ENCODE measurements at regions not wholly inside any gene's neighbourhood (a gene's known extent, or its start where the extent isn't known, plus 50 kb on each side); places are given as distances from the start of the nearest gene placed in this dataset.
A peak's percentile ranks its signal among the peaks of the same experiment; 100 is the strongest.

DNA sequence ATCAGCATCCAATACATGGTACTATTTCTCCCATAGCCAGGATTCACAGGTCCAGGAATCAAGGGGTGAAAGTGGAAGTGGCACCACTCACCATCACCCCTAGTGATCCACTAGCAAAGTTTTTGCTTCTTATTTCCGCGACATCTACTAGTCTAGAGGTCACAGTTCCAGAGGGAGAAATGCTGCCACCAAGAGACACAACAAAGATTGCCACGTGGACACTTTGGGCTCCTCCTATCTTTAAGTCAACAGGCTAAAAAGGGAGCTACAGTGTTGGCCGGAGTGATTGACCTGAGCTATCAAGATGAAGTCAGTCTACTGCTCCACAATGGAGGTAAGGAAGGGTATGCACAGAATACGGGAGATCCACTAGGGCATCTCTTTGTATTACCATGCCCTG is 178.2 kb downstream of the AKR1D1 start:
- Histone ChIP-seq H3K79me2 (ENCODE audit: insufficient read depth, low read length) (no peaks in the 10 kb centered on the region), H3K4me1 (ENCODE audit: insufficient read depth, low read length) (peaks cover 6% of the 10 kb centered on the region), H3K27me3 (ENCODE audit: insufficient read depth, low read length) (no peaks in the 10 kb centered on the region), H3K4me3 (ENCODE audit: insufficient read depth, low read depth, low read length) (no peak overlapping the region), H3K4me2 (ENCODE audit: low read length) (no peak overlapping the region), H4K20me1 (ENCODE audit: insufficient read depth, low read length) (no peaks in the 10 kb centered on the region), H3K9me3 (ENCODE audit: insufficient read depth, low read depth, low read length) (no peaks in the 10 kb centered on the region), H3K36me3 (ENCODE audit: insufficient read depth, low read length) (no peaks in the 10 kb centered on the region), H3K27ac (ENCODE audit: low read depth, low read length) (no peak overlapping the region), H3K9ac (ENCODE audit: low read length) (no peak overlapping the region), H2AFZ (ENCODE audit: low read depth, low read length) (no peak overlapping the region)
- no peak overlapping the region for H3K27ac Mint-ChIP-seq (ENCODE audit: unreplicated experiment)
- DNase-seq (ENCODE audit: low read depth) (no peak), FAIRE-seq (no peak)
- no peaks in the 10 kb centered on the region for H3K27me3 Mint-ChIP-seq (ENCODE audit: low read depth, unreplicated experiment)
- H3K4me1 Mint-ChIP-seq (ENCODE audit: low read depth, unreplicated experiment), result peaks cover 15% of the 10 kb centered on the region
- no peak for TF ChIP-seq EZH2 (IDR thresholded peaks at IDR 0.05; ENCODE audit: insufficient read depth, low read length)
- TF ChIP-seq, protein P1, sequence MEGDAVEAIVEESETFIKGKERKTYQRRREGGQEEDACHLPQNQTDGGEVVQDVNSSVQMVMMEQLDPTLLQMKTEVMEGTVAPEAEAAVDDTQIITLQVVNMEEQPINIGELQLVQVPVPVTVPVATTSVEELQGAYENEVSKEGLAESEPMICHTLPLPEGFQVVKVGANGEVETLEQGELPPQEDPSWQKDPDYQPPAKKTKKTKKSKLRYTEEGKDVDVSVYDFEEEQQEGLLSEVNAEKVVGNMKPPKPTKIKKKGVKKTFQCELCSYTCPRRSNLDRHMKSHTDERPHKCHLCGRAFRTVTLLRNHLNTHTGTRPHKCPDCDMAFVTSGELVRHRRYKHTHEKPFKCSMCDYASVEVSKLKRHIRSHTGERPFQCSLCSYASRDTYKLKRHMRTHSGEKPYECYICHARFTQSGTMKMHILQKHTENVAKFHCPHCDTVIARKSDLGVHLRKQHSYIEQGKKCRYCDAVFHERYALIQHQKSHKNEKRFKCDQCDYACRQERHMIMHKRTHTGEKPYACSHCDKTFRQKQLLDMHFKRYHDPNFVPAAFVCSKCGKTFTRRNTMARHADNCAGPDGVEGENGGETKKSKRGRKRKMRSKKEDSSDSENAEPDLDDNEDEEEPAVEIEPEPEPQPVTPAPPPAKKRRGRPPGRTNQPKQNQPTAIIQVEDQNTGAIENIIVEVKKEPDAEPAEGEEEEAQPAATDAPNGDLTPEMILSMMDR (IDR thresholded peaks at IDR 0.05; ENCODE audit: insufficient read depth, low read depth, low read length), result no peak
- H3K9me3 Mint-ChIP-seq (ENCODE audit: unreplicated experiment), result peaks cover 7% of the 10 kb centered on the region
- no peak overlapping the region for H3K4me3 Mint-ChIP-seq (ENCODE audit: unreplicated experiment)
- peaks cover 2% of the 10 kb centered on the region for H3K36me3 Mint-ChIP-seq (ENCODE audit: low read depth, unreplicated experiment)

DNA sequence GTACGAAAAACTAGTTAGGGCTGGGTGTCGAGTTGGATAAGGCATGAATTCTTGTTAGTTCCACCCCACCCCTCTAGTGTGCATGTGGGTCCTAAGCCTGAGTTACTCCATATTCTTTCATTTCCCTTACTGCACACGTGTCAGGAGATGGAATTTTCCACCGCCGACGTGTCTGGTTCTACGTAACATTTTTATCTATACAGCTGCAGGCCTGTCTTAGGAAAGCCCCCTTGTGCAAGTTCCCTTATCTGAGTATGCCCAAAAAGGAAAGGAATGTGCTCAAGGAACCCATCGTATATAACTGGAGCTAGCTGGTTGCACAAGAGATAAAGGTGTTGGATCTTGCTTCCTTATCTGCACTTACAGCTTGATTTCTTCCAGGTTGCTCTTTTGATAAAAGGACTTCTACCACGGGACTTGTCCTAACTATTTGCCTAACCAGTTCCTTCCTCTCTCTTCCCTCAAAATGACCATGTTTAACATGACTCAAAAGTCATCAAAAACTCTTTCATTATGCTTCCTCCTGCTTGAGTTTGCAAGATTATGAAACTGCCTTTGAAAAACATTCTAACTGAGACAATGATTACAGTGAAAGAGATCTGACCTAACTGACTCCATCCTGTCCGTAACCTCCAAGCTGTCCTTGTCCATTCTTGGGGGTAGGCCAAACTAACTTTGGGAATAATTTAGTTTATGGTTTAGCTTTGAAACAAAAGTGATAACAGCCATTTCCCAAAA is 181.4 kb downstream of the AKR1D1 start:
- H4K20me1 ChIP-seq (ENCODE audit: insufficient read depth, low read length), result no peaks in the 10 kb centered on the region
- no peak overlapping the region for H3K4me3 Mint-ChIP-seq (ENCODE audit: unreplicated experiment)
- DNase-seq (ENCODE audit: low read depth) (peak; percentile 70), FAIRE-seq (no peak)
- H3K27ac Mint-ChIP-seq (ENCODE audit: unreplicated experiment), result peak overlapping the region; percentile 38
- no peaks in the 10 kb centered on the region for H3K27me3 ChIP-seq (ENCODE audit: insufficient read depth, low read length)
- H2AFZ ChIP-seq (ENCODE audit: low read depth, low read length), result no peak overlapping the region
- peak overlapping the region; percentile 15 for H3K9ac ChIP-seq (ENCODE audit: low read length)
- no peaks in the 10 kb centered on the region for H3K79me2 ChIP-seq (ENCODE audit: insufficient read depth, low read length)
- peaks cover 4% of the 10 kb centered on the region for H3K36me3 Mint-ChIP-seq (ENCODE audit: low read depth, unreplicated experiment)
- peaks cover 7% of the 10 kb centered on the region for H3K9me3 Mint-ChIP-seq (ENCODE audit: unreplicated experiment)
- peak overlapping the region; percentile 6 for H3K4me2 ChIP-seq (ENCODE audit: low read length)
- H3K36me3 ChIP-seq (ENCODE audit: insufficient read depth, low read length), result no peaks in the 10 kb centered on the region
- H3K4me1 Mint-ChIP-seq (ENCODE audit: low read depth, unreplicated experiment), result peaks cover 19% of the 10 kb centered on the region
- no peak overlapping the region for H3K4me3 ChIP-seq (ENCODE audit: insufficient read depth, low read depth, low read length)
- H3K27me3 Mint-ChIP-seq (ENCODE audit: low read depth, unreplicated experiment), result no peaks in the 10 kb centered on the region
- peaks cover 6% of the 10 kb centered on the region for H3K4me1 ChIP-seq (ENCODE audit: insufficient read depth, low read length)
- peak overlapping the region; percentile 29 for H3K27ac ChIP-seq (ENCODE audit: low read depth, low read length)
- TF ChIP-seq, protein P1 (IDR thresholded peaks at IDR 0.05; ENCODE audit: insufficient read depth, low read depth, low read length), result no peak
- no peak for TF ChIP-seq EZH2 (IDR thresholded peaks at IDR 0.05; ENCODE audit: insufficient read depth, low read length)
- H3K9me3 ChIP-seq (ENCODE audit: insufficient read depth, low read depth, low read length), result no peaks in the 10 kb centered on the region

DNA sequence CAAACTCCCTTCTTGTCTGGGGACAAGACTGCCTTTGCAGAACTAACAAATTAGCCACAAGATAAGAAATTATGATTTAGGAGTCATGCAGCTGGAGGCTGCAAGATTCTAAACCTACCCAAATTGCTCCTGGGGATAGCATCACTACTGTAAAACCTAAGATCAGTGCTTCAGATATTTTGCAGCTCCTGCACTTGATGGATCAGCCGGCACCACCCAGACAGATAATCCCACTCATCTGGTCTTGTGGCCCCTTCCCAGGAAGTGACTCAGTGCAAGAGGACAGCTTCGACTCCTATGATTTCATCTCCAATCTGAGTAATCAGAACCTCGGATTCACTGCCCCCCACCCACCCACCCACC is 181.9 kb downstream of the AKR1D1 start:
- Histone ChIP-seq H3K27me3 (ENCODE audit: insufficient read depth, low read length) (no peaks in the 10 kb centered on the region), H3K27ac (ENCODE audit: low read depth, low read length) (peak overlapping the region; percentile 6), H3K36me3 (ENCODE audit: insufficient read depth, low read length) (no peaks in the 10 kb centered on the region), H3K9ac (ENCODE audit: low read length) (peak overlapping the region; percentile 15), H3K79me2 (ENCODE audit: insufficient read depth, low read length) (no peaks in the 10 kb centered on the region), H3K4me2 (ENCODE audit: low read length) (peak overlapping the region; percentile 6), H3K4me1 (ENCODE audit: insufficient read depth, low read length) (peaks cover 6% of the 10 kb centered on the region), H2AFZ (ENCODE audit: low read depth, low read length) (no peak overlapping the region), H4K20me1 (ENCODE audit: insufficient read depth, low read length) (no peaks in the 10 kb centered on the region), H3K4me3 (ENCODE audit: insufficient read depth, low read depth, low read length) (no peak overlapping the region), H3K9me3 (ENCODE audit: insufficient read depth, low read depth, low read length) (no peaks in the 10 kb centered on the region)
- H3K27ac Mint-ChIP-seq (ENCODE audit: unreplicated experiment), result peak overlapping the region; percentile 20
- peaks cover 19% of the 10 kb centered on the region for H3K4me1 Mint-ChIP-seq (ENCODE audit: low read depth, unreplicated experiment)
- FAIRE-seq (no peak), DNase-seq (ENCODE audit: low read depth) (peak; percentile 53)
- H3K9me3 Mint-ChIP-seq (ENCODE audit: unreplicated experiment), result peaks cover 7% of the 10 kb centered on the region
- TF ChIP-seq, protein P1 (IDR thresholded peaks at IDR 0.05; ENCODE audit: insufficient read depth, low read depth, low read length), result no peak
- no peak for TF ChIP-seq EZH2 (IDR thresholded peaks at IDR 0.05; ENCODE audit: insufficient read depth, low read length)
- H3K27me3 Mint-ChIP-seq (ENCODE audit: low read depth, unreplicated experiment), result no peaks in the 10 kb centered on the region
- no peak overlapping the region for H3K4me3 Mint-ChIP-seq (ENCODE audit: unreplicated experiment)
- H3K36me3 Mint-ChIP-seq (ENCODE audit: low read depth, unreplicated experiment), result peaks cover 3% of the 10 kb centered on the region

Data from astrocyte (in vitro differentiated cells and primary cell).